HG03439 (cell line): ENCODE measurements at regions not wholly inside any gene's neighbourhood (a gene's known extent, or its start where the extent isn't known, plus 50 kb on each side); places are given as distances from the start of the nearest gene placed in this dataset.

Source experiments
- ATAC-seq: cut with Tn5 transposase; IDR thresholded peaks from one replicate; pipeline ENCODE4 v1.9.1; 2021; ENCODE audit warnings: mild to moderate bottlenecking, moderate library complexity; ENCODE audit not compliant: unreplicated experiment

DNA sequence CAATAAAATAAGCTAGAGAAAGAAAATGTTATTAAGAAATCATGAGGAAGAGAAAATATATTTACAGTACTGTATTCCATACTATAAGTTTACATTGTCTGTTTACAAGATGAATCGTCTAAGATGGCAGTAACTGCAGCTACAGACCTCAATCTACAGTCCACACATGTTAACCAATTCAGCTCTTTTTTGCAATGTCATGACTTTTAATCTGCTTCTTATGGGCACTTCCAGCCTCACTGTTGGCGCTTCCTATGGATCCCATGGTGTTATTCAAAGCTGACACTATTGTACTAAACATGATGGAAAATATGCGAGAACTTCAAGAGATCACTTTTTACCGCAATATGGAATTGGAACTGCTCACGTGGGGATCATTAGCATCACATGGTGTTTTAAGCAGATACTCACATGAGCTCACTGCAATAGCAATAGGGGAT is 451.5 kb upstream of the CITED2 start:
- ATAC-seq, result no peak

DNA sequence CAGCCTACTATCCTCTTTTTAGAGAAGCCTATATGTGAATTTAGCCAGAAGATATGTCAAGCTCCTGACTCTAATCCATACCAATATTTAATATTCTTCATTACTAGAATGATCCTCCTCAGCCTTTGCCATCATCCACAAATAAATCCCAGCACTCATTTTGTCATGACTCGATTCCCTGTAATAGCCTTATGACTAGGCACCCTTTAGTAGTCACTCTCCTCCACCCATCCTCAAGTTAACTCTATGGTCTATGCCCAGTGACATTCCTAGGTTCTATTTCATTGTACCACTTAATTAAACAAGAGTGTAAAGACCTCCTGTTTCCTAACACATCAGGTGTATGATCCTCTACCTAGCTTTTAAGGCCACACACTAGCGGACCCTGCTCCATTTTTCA is 450.4 kb upstream of the CITED2 start:
- no peak for ATAC-seq

DNA sequence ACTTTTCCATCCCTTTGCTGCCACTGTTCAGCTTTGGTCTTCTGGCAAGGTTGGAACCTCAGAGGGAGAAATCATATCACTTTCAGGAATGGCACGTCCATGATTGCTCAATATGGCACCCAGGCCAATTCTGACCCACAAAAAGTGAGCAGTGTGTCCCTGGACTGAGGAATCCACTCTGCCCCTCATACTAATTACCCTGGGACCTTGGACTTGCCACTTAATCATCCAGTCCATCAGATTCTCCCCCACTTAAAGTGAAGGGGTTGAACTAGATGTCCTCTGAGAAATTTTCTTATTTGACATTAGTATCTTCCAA is 449.3 kb upstream of the CITED2 start:
- no peak for ATAC-seq

DNA sequence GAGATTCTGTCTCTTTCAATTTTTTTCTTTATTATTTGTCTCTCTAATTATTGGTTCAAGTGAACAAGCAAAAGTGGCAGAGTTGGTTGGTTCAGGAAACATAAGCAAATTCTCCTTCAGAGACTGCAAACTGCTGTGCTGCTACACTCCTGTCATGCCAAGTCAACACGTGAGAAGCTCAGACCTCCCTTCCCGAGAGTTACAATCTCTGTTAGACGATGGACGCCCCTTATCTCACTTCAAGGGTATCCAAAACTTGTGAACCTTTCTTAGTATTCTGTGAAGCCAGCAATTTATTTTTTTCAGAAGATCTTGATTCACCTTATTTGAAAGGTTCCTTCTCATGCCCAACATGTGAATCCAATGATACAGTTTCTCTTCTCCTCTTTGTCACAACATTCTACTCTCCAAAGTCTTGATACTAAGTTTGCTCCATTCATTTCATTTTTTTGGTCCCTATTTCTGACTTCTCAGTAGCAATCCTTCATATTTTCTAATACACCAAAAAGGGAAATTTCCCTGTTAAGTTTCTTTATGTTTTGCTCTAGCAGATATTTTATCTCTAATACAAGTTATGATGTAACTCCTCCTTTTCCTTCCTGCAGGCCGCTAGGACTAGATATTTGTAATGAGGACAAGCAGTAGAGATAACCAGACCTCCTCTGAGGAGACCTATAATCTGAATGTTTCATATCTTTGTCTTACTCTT is 448.8 kb upstream of the CITED2 start:
- no peak for ATAC-seq

DNA sequence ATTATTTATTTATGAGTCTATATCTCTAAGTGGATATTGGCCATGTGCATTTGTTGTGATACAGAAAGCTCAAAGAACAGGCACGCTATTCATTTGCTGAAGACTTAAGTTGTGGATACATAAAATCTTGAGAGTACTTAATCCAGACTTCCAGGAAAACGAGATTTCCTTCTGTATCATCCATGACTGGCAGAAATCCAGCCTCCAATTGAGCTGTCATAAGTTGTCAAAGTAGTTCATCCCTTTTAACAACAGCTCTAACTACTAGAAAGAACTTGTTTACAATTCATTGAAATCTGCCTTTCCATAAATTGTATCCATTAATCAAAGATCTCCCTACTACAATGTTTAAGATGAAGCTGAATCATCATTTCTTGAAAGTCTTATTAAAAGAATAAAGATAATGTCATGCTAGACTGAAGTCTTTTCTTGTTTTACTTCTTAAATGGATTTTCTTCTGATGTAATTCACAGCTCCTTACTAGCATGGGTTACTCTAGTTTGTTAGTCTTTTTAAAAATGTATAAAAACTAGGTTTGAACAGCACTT is 447.3 kb upstream of the CITED2 start:
- no peak for ATAC-seq

DNA sequence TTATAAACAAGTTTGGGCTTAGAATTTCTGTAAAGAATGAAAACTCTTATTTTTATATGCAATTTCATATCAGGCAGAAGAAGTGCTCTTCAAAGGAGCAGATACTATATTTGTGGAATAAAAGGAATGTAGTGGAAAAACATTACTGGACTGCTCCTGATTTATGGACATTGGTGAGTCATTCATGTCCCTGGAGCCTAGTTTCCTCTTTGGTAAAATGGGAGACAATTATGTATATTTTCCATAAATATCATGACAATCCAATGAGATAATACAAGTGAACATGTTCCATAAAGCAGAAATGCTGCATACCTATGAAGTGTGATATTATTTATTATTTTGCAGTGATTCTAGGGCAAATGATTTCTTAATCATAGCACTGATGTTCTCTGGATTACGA is 445.8 kb upstream of the CITED2 start:
- no peak for ATAC-seq

DNA sequence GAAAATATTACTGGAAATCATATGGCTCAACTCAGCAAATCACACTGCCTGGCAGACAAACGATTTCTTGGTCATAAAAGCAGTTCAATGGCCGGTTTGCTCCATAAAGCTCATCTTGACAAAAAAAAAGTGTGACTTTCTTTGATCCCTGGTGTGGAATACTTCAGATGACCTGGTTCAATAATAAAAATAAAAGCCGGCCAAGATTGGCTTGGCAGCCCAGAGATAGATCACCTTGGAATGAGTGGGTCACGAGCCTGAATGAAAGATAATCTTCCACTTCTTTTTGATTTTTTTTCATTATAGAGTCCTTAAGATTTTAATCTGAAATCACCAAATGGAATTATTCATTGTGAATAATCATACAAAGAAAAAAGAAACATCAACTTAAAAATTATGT is 445.3 kb upstream of the CITED2 start:
- ATAC-seq, result no peak

DNA sequence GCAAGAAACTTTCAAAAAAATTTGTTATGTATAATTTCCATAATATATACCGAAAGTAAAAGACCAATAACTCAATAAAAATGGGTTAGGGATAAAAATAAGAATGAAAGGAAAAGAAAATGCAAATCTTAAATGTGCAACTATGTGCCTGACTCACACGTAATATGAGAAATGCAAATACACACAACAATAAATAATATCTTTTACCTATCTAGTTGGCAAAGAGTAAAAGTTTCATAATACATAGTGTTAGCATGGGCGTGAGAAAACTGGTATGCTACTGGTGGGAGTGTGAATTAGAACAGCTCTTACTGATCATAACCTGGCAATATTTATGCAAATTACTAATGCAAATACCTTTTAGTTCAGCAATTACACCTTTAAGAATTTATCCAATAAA is 438.5 kb upstream of the CITED2 start:
- no peak for ATAC-seq

DNA sequence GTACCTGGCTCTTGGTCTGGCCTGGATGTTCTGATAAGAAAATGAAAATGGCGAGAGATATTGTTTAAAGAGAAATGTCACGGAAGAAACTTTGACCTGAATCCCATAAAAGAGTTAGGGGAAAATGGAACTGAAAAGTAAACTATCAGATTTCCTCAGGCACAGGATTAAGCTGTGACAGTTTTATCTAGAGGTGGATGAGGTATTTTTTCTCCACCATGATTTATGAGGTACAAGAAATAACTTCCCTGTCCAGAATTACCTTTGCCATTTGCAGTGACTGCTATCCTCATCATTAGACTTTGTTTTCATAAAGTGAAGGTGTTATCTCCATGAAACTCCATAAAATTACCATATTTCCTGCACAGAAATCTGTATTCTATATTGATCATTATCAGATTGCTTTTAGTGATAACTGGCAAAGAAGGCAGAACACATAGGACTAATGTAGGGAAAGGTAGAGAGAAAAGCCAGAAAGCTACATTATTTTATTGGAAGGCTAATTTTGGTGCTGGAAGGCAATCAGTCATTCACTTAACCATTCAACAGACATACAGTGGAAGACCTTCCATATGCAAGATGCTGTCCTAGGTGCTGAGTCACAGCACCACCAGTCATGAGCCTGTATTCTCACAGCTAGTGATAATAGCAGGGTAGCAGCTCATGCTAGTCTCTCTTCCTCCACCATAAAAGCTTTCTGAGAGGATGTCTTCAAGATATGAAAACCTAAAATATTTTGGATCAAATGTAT is 427.3 kb upstream of the CITED2 start:
- ATAC-seq, result no peak

DNA sequence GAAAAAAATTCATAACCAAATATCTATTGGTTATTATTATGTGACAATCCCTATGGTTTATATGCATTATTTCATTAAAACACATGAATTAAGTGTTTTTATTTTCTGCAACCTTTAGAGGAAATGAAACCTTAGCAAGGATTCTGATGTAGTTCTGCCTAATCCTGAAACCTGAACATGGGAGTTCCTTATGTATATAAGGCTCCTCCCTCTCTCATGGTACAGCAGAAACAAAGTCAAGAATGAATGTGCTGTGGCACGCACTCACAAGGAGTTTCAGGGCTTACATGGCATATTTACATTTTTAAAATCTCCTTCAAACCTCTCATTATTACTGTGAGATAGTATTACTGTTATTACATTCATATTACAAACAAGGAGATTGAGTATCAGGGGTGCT is 426.4 kb upstream of the CITED2 start:
- no peak for ATAC-seq

DNA sequence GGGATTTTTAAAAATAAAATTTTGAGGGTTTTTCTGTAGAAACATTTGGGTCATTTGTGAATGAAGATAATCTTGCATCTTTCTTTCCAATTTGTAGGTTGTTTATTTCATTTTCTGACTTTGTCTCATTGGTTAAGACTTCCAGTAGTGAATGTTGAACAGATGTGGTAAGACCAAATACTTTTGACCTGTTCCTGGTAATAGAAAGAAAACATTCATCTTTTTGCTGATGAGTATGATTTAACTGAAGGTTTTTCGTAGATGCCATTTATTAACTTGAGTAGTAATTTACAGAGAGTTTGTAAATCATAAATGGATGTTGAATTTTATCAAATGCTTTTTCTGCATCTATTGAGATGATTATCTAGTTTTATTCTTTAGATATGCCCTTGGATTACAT is 416.1 kb upstream of the CITED2 start:
- no peak for ATAC-seq

DNA sequence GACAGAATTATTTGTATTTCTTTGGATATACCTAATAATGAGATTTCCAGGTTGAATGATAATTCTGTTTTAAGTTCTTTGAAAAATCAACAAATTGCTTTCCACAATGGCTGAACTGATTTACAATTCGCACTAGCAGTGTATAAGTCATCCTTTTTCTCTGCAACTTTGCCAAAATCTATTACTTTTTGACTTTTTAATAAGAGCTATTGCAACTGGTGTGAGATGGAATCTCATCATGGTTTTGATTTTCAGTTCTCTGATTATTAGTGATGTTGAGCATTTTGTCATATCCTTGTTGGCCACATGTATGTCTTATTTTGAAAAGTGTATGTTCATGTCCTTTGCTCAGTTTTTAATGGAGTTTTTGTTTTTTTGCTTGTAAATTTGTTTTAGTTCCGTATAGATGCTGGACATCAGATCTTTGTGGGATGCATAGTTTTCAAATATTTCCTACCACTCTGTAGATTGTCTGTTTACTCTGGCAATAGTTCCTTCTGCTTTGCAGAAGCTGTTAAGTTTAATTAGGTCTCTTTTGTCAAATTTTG is 409.8 kb upstream of the CITED2 start:
- no peak for ATAC-seq

DNA sequence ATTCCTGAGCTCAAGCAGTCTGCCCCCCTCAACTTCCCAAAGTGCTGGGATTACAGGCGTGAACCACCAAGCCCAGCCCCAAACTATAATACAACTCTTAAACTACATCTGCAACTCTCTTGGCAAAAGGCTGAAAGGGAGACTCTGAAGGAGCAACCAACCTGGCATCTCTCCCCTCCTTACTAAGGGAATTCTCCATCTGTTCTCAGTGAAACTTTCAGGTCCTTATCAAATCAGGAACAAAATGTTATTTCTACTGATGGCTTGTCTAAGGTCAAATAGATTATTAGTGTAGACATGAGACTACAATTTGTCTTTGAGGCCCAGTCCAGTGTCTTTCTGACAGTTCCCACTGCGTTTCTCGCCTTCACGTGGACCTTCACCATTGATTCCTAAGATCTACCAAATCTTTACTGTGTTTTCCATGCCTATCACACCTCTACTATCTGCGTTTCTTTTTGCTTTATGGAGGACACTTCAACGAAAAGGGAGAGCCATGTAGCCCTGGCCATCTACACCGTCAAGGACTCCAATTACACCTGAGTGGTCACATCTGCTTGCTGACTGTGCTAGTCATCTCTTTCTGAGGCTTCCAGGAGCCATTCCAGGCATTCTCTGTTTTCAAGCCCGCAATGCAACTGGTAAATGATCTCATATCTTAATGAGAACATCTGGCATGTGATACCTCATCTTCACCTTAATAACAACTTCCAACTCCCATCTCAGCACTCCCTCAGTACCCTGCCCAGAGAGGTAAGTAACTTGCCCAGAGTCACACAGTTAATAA is 405.7 kb upstream of the CITED2 start:
- no peak for ATAC-seq

DNA sequence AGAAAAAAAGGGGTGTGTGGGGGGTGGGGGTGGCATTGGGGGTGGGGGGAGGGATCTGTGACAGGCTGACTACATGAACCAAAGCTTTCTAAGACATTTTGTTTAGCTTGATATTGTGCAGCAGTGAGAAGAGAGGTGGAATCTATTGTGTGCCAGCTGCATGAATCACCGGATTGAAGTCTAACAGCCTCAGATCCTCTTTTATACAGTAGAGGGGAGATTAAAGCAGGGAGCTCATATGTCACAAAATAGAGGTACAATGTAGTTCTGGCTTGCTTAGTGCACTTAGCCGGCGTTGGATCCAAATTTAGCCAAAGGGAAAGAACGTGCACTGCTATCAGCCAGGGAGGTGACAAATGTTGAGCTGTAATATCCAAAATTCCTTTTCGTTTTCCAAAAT is 404.2 kb upstream of the CITED2 start:
- no peak for ATAC-seq

DNA sequence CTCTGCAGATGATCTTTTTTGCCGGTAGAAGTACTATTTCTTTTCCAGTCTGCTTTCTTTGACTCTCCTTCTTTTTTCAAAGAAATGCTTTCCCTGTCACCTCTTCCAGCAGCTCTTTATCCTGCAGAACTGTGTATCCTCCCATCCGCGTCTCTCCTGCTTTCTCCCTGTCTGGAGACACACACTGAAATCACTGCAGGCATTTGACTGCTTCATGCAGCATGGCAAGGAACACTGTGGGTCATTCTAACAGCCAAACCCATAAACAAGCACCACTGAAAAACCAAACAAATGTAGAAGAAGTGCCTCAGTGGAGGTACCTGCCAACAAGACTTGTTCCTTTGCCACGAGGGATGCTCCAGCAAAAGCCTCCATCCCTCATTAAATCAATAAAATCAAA is 403.7 kb upstream of the CITED2 start:
- ATAC-seq, result no peak

DNA sequence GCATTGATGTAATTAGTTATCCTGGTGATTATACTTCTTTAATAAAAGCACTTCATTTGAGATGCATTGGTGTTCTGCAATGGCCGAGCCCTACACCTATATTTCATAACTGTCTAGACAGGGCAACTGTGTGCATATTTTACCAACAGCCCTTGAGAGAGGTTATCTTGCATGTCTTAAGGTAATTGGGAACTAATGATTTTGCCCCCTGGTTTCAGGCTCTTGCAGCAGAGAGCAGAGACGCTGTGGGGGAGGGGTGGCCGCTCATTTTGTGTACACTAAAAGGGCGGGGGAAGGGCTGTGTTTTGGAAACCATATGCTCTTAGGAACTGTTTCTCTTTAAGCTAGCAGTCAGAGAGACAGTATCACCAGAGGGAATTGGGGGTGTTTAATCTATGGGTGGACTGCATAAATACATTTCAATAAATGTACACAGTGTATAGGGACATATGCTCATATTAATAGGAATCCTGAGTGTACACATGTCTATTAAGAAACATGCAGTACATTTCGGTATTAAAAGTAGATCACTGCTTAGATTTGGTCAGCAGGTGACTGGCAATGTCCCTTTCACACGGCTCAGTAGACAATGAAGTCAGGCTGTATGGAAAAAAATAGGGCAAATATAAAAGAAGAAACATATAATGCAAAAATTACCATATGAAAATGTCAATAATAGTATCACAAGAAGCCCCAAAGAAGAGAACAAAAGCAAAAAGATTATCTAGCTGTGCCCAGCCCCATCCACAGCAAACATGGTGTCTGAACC is 402.9 kb upstream of the CITED2 start:
- ATAC-seq, result no peak

DNA sequence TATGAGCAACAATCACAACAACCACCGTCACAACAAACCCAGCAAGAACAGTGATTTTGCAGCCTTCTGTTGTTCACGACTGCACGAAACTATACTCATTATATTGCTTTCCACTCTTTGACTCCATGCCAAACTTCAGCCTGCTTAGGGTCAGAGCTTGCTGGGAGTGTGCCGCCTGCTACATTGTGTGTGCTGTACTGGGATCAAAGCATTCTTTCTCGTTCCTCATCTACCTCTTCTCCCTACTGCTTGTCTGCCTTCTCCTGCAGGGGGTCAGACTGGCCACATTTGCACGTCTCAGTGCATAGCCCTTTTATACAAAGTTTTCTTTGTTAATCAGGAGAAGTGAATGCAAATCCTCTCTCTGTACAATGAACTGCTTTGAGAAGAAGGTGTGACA is 401.6 kb upstream of the CITED2 start:
- no peak for ATAC-seq

DNA sequence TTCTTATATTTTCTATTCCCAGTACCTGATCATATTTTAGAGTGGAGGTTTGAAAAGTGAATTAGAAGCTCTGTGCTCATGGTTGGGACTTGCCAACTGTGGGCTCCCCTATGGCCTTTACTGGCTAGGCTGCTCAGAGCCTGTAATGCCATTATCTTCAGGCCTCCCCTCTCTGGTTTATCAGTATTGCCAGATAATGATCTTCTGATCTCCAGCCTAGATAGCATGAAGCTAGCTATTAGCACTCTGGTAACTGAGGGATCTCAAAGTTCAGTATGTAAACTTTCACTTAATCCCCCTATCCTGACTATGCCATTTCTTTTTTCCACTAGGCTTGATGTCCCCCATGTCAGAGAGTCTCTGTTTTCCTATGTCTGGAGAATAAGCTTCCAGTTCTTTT is 393.7 kb upstream of the CITED2 start:
- ATAC-seq, result no peak

DNA sequence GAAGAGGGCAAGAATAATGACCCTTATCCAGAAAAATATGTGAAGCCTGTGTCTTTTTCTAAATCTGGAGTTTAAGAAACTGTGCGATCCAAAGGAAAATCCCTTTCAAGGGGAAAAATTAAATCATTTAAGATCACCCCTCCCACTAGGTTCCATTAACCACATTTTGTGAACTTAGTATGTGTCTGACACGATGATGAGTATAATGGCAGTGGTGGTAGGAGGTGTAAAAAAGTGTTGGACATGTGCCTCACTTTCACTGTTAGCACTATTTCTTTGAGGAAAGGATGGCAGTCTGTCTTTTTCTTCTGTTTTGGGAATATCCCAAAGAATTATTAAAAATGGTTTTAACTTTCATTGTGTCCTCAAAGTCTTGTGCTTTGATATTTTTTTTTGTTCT is 392.3 kb upstream of the CITED2 start:
- ATAC-seq, result no peak

DNA sequence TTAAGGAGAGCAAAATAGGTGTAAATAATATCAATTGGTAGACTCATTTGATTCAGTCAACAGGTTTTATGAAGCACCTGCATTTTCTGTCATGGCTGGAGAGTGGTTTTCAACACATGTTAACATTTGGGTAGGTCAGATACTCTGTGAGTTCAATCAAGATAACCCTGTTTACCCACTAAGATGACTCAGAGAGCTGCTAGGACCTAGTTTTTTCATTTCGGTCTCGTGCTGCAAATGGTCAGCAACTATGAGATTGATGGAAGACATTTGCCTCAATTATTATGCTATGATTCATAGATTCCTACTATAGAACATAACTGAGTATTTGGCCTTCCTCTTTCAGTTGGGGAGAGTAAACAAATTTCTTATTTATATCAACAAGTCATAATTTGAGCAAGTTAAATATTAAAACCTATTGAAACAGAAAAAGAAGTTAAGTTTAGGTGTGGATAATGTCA is 391.4 kb upstream of the CITED2 start:
- no peak for ATAC-seq
